Parathyroid adenoma (tissue), 2 donors: ENCODE measurements at regions not wholly inside any gene's neighbourhood (a gene's known extent, or its start where the extent isn't known, plus 50 kb on each side); places are given as distances from the start of the nearest gene placed in this dataset.

ENCODE experiments used
- H2AFZ ChIP-seq: fragments of 300-600 bp; sonication (generic); one replicate; pipeline ENCODE4 v1.7.0; 2017; ENCODE audit warnings: antibody characterized with exemption, mild to moderate bottlenecking
- H3K27ac ChIP-seq: fragments of 300-600 bp; sonication (generic); one replicate; pipeline ENCODE4 v1.7.0; 2017
- H3K27me3 ChIP-seq: fragments of 300-600 bp; sonication (generic); one replicate; pipeline ENCODE4 v1.7.0; 2017; ENCODE audit warnings: low read length; ENCODE audit not compliant: control insufficient read depth, insufficient read depth
- H3K36me3 ChIP-seq: fragments of 300-600 bp; sonication (generic); one replicate; pipeline ENCODE4 v1.7.0; 2017; ENCODE audit warnings: low read length; ENCODE audit not compliant: control insufficient read depth, insufficient read depth
- H3K4me1 ChIP-seq: fragments of 300-600 bp; sonication (generic); one replicate; pipeline ENCODE4 v1.7.0; 2017; ENCODE audit warnings: control low read depth
- H3K4me2 ChIP-seq: fragments of 300-600 bp; sonication (generic); one replicate; pipeline ENCODE4 v1.7.0; 2017; ENCODE audit warnings: low read length
- H3K4me3 ChIP-seq: fragments of 300-600 bp; sonication (generic); one replicate; pipeline ENCODE4 v1.7.0; 2017; ENCODE audit warnings: low read depth, low read length
- H3K79me2 ChIP-seq: fragments of 300-600 bp; sonication (generic); one replicate; pipeline ENCODE4 v1.7.0; 2017; ENCODE audit warnings: control low read depth
- H3K9ac ChIP-seq: fragments of 300-600 bp; sonication (generic); one replicate; pipeline ENCODE4 v1.7.0; 2017; ENCODE audit warnings: mild to moderate bottlenecking
- H3K9me3 ChIP-seq: fragments of 300-600 bp; sonication (generic); one replicate; pipeline ENCODE4 v1.7.0; 2017; ENCODE audit warnings: low read length; ENCODE audit not compliant: control insufficient read depth
- CTCF ChIP-seq: fragments of 300-600 bp; sonication (generic); IDR thresholded peaks from one replicate; pipeline ENCODE4 v1.7.0; 2017; ENCODE audit warnings: antibody characterized with exemption, mild to moderate bottlenecking
- donor health status: primary hyperparathyroidism.

GRCh38 chr7:54465095-54465494, 77.1 kb upstream of the VSTM2A start:
- Histone ChIP-seq H3K79me2 (no peaks in the 10 kb centered on the region), H3K36me3 (no peaks in the 10 kb centered on the region), H3K9me3 (no peaks in the 10 kb centered on the region), H3K9ac (no peak overlapping the region), H3K4me2 (no peak overlapping the region), H3K4me3 (no peak overlapping the region), H3K27me3 (no peaks in the 10 kb centered on the region), H3K4me1 (no peaks in the 10 kb centered on the region), H3K27ac (no peak overlapping the region), H2AFZ (no peak overlapping the region)
- TF ChIP-seq CTCF, result no peak

DNA sequence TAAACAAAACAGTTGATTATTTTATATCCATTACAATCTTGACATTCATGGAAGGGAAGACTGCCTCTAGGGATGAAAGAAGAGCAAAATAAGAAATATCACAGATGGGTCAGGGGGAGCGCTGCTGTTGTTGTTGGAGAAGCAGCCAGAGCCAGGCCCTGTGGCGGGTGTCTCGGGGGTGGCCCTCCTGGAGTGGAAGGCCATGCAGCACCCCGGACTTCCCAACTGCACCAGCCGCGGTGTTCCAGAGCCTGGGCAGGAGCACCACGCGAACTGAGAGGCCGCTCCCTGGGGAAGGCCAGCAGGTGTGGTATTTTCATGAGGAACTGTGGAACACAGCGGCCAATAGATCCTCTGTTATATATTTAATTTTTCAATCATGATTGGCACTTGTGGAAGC, 72.4 kb upstream of the VSTM2A start:
- no peak overlapping the region for H3K27ac ChIP-seq
- no peaks in the 10 kb centered on the region for H3K36me3 ChIP-seq
- H3K79me2 ChIP-seq, result no peaks in the 10 kb centered on the region
- no peaks in the 10 kb centered on the region for H3K9me3 ChIP-seq
- no peak overlapping the region for H2AFZ ChIP-seq
- H3K27me3 ChIP-seq, result no peaks in the 10 kb centered on the region
- H3K4me2 ChIP-seq, result no peak overlapping the region
- H3K9ac ChIP-seq, result no peak overlapping the region
- H3K4me3 ChIP-seq, result no peak overlapping the region
- H3K4me1 ChIP-seq, result no peaks in the 10 kb centered on the region
- TF ChIP-seq CTCF, result no peak

DNA sequence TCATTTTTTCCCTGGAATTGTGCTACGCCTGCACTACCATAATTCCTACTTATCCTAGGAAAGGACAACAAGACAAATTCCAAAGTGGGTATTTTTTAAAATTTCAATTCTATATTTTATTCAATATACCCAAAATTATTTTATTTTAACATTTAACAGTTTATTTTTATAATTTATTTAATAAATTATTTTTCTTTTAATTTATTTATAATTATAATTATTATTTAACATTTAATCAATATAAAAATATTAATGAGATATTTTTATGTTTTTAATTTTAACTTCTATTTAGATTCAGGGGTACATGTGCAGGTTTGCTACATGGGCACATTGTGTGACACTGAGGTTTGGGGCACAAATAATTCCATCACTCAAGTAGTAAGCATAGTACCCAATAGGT, 65.6 kb upstream of the VSTM2A start:
- no peak for TF ChIP-seq CTCF
- Histone ChIP-seq H3K4me2 (no peak overlapping the region), H3K27me3 (no peaks in the 10 kb centered on the region), H3K27ac (no peak overlapping the region), H3K4me3 (no peak overlapping the region), H3K79me2 (no peaks in the 10 kb centered on the region), H3K36me3 (no peaks in the 10 kb centered on the region), H3K4me1 (no peaks in the 10 kb centered on the region), H2AFZ (no peak overlapping the region), H3K9ac (no peak overlapping the region), H3K9me3 (no peaks in the 10 kb centered on the region)

DNA sequence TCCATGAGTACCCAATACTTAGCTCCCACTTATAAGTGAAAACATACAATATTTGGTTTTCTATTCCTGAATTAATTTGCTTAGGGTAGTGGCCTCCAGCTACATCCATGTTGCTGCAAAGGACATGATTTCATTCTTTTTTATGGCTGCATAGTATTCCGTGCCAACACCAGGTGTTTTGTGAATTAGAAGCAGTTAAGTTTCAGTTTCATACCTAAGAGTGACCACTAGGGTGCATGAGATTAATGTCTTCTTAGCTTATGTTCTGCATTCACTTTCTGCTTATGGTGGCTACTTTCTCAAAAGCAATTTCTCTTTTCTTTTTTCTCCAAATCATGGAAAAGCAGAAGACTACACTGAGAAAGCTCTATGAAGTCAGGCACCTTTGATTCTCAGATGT, 65.1 kb upstream of the VSTM2A start:
- Histone ChIP-seq H3K4me3 (no peak overlapping the region), H3K79me2 (no peaks in the 10 kb centered on the region), H3K36me3 (no peaks in the 10 kb centered on the region), H3K9me3 (no peaks in the 10 kb centered on the region), H3K9ac (no peak overlapping the region), H3K4me1 (no peaks in the 10 kb centered on the region), H3K4me2 (no peak overlapping the region), H3K27me3 (no peaks in the 10 kb centered on the region), H2AFZ (no peak overlapping the region), H3K27ac (no peak overlapping the region)
- TF ChIP-seq CTCF, result no peak

DNA sequence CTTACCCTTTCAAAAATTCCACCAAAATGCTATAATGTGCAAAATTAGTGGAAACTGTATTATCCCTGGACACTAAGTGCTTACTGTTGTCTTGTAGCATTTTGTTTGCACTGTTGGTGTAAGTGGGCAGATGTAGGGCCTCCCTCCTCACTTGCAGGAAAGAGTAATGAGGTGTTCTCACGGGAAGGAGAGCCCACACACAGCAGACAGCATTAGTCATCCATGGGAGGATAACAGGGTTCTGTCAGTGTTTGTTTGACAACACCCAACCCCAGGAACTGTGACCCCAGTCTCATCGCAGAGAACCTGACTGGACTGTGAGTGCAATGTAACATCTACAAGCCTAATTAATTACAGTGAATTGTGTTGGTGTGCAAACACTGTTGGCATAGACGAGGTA, 58.7 kb upstream of the VSTM2A start:
- H3K4me1 ChIP-seq, result no peaks in the 10 kb centered on the region
- no peak overlapping the region for H3K27ac ChIP-seq
- H3K27me3 ChIP-seq, result no peaks in the 10 kb centered on the region
- H3K9me3 ChIP-seq, result no peaks in the 10 kb centered on the region
- H2AFZ ChIP-seq, result no peak overlapping the region
- H3K4me2 ChIP-seq, result no peak overlapping the region
- TF ChIP-seq CTCF, result no peak
- no peaks in the 10 kb centered on the region for H3K36me3 ChIP-seq
- no peaks in the 10 kb centered on the region for H3K79me2 ChIP-seq
- no peak overlapping the region for H3K4me3 ChIP-seq
- no peak overlapping the region for H3K9ac ChIP-seq
